ENCODE measurements at regions not wholly inside any gene's neighbourhood (a gene's known extent, or its start where the extent isn't known, plus 50 kb on each side); places are given as distances from the start of the nearest gene placed in this dataset.
"Not testable (repeated sequence)": the region's sequence is repeated elsewhere in the genome, so short reads cannot be mapped to it uniquely, and the experiment has no call there.

DNA sequence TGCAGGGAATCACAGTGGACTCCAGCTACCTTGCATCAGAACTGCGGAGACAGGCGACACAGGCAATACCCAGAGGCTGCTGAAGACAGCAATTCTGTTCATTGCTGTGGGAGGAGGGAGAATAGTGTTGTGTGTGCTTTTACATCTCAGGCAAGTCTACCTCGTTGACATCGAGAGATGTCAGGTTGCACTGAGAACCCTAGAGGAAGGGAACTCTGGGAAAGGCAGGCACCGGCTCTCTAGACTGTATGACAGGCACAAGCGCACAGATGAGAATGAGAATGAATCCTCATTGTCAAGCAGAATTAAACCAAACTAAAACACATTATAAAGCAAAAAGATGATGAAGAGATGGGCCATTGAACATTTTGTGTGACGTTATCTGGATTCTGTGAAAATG is 155.7 kb upstream of the FAM240B start:
- DNase-seq; H3K4me1 ChIP-seq (ENCODE audit: control insufficient read depth in 1 of 2, extremely low read depth in 1 of 2, insufficient read depth in 2 of 2, low read length in 2 of 2); ATAC-seq (replicated peaks in 1 of 4); H3K4me3 ChIP-seq (ENCODE audit: control insufficient read depth in 1 of 2, extremely low read depth in 1 of 2, low read length in 1 of 2); H3K4me3 Mint-ChIP-seq; H3K9me3 Mint-ChIP-seq; H3K36me3 ChIP-seq (ENCODE audit: control insufficient read depth in 2 of 2, extremely low read depth in 1 of 2, insufficient read depth in 1 of 2, low read length in 1 of 2); H3K27ac ChIP-seq (ENCODE audit: low read length); H3K9me3 ChIP-seq; H3K27ac Mint-ChIP-seq; H3K36me3 Mint-ChIP-seq; H3K4me1 Mint-ChIP-seq; H3K27me3 Mint-ChIP-seq; POLR2A ChIA-PET; CTCF ChIA-PET; H3K27me3 ChIP-seq (replicated peaks in 1 of 2; ENCODE audit: control insufficient read depth in 2 of 2, extremely low read depth in 1 of 2, insufficient read depth in 2 of 2, low read length in 1 of 2): not testable (repeated sequence)
- no CpG with 5 or more reads among the region's 7 CpGs for WGBS (ENCODE audit: insufficient coverage)

DNA sequence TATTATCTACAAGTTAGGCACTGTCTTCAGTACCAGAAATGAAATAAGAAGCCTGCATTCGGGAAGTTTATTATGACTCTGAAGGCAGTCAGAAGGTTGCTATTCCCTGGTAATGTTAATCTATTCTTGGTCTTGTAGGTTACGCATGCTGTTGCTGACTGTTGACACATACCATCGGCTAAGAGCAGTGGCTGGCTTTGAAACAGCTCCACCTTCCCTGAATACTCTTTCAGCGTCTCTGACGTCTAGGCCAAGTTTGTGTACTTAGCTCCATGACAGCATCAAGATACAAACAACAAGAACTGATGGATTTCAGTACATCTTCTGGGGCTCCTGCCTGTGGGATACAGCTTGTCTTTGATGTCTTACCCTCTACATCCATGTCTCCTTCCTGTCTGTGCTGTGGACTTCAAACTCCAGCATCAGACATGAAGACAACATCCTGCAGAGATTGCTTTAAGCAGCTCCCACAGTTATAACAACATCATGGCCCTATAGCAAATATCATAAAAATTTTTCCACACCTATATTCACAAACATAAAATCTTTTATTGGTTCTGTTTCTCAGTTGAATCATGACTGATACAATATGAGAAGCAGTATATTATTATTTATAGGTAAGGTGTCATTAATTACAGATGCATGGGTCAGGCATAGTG is 151.5 kb upstream of the FAM240B start:
- H3K27me3 Mint-ChIP-seq; H3K27me3 ChIP-seq (replicated peaks in 1 of 2; ENCODE audit: control insufficient read depth in 2 of 2, extremely low read depth in 1 of 2, insufficient read depth in 2 of 2, low read length in 1 of 2); H3K4me1 Mint-ChIP-seq; H3K4me3 ChIP-seq (ENCODE audit: control insufficient read depth in 1 of 2, extremely low read depth in 1 of 2, low read length in 1 of 2); H3K9me3 ChIP-seq; H3K27ac ChIP-seq (ENCODE audit: low read length); H3K4me1 ChIP-seq (ENCODE audit: control insufficient read depth in 1 of 2, extremely low read depth in 1 of 2, insufficient read depth in 2 of 2, low read length in 2 of 2); H3K4me3 Mint-ChIP-seq; H3K36me3 Mint-ChIP-seq; H3K36me3 ChIP-seq (ENCODE audit: control insufficient read depth in 2 of 2, extremely low read depth in 1 of 2, insufficient read depth in 1 of 2, low read length in 1 of 2); DNase-seq; H3K9me3 Mint-ChIP-seq; H3K27ac Mint-ChIP-seq; CTCF ChIA-PET; POLR2A ChIA-PET; ATAC-seq (replicated peaks in 1 of 4): not testable (repeated sequence)
- no CpG with 5 or more reads among the region's 5 CpGs for WGBS (ENCODE audit: insufficient coverage)

DNA sequence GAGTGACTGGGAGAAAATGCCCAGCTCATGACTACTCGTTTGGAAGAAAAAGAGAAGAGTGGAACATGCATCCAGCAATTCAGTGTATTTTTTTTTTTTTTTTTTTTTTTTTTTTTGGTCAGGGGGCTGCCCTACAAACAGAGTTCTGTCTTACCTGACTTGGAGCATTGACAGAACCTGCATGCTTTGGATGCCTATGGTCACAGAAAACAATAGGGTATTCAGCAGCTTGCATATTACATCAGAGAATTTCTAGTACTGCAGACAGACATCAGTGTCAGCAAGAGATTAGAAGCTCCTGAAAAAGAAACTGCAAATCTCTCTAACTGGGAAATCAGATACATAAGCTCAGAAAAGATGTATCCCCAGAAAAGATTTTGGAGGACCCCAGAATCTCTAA is 139.9 kb upstream of the FAM240B start:
- CTCF ChIA-PET; DNase-seq; POLR2A ChIA-PET; H3K36me3 Mint-ChIP-seq; ATAC-seq (replicated peaks in 1 of 4); H3K9me3 ChIP-seq; H3K4me1 ChIP-seq (ENCODE audit: control insufficient read depth in 1 of 2, extremely low read depth in 1 of 2, insufficient read depth in 2 of 2, low read length in 2 of 2); H3K27ac Mint-ChIP-seq; H3K27ac ChIP-seq (ENCODE audit: low read length); H3K27me3 ChIP-seq (replicated peaks in 1 of 2; ENCODE audit: control insufficient read depth in 2 of 2, extremely low read depth in 1 of 2, insufficient read depth in 2 of 2, low read length in 1 of 2); H3K36me3 ChIP-seq (ENCODE audit: control insufficient read depth in 2 of 2, extremely low read depth in 1 of 2, insufficient read depth in 1 of 2, low read length in 1 of 2); H3K27me3 Mint-ChIP-seq; H3K4me3 Mint-ChIP-seq; H3K4me1 Mint-ChIP-seq; H3K9me3 Mint-ChIP-seq; H3K4me3 ChIP-seq (ENCODE audit: control insufficient read depth in 1 of 2, extremely low read depth in 1 of 2, low read length in 1 of 2): not testable (repeated sequence)
- WGBS (ENCODE audit: insufficient coverage), result no CpG with 5 or more reads among the region's 1 CpG

DNA sequence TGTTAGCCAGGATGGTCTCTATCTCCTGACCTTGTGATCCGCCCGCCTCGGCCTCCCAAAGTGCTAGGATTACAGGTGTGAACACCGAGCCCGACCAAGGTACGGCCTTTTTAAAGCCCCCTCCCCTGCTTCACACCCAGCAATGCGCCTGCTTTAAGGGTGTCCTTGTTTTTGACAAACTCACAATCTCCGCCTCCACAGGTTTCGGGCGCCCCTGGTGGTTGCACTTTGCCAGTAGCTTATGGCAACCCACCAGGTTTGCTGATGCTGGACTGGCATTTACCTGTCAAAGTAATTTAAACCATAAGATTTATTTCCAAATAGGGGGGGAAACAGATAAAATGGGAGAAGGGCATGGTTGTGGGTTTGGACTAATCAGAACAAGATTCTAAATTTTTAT is 129.0 kb upstream of the FAM240B start:
- H3K36me3 Mint-ChIP-seq; POLR2A ChIA-PET; H3K27me3 ChIP-seq (replicated peaks in 1 of 2; ENCODE audit: control insufficient read depth in 2 of 2, extremely low read depth in 1 of 2, insufficient read depth in 2 of 2, low read length in 1 of 2); H3K27me3 Mint-ChIP-seq; H3K27ac Mint-ChIP-seq; H3K4me3 ChIP-seq (ENCODE audit: control insufficient read depth in 1 of 2, extremely low read depth in 1 of 2, low read length in 1 of 2); ATAC-seq (replicated peaks in 1 of 4); H3K9me3 ChIP-seq; DNase-seq; H3K4me1 ChIP-seq (ENCODE audit: control insufficient read depth in 1 of 2, extremely low read depth in 1 of 2, insufficient read depth in 2 of 2, low read length in 2 of 2); H3K4me3 Mint-ChIP-seq; CTCF ChIA-PET; H3K9me3 Mint-ChIP-seq; H3K36me3 ChIP-seq (ENCODE audit: control insufficient read depth in 2 of 2, extremely low read depth in 1 of 2, insufficient read depth in 1 of 2, low read length in 1 of 2); H3K4me1 Mint-ChIP-seq; H3K27ac ChIP-seq (ENCODE audit: low read length): not testable (repeated sequence)
- no CpG with 5 or more reads among the region's 10 CpGs for WGBS (ENCODE audit: insufficient coverage)

DNA sequence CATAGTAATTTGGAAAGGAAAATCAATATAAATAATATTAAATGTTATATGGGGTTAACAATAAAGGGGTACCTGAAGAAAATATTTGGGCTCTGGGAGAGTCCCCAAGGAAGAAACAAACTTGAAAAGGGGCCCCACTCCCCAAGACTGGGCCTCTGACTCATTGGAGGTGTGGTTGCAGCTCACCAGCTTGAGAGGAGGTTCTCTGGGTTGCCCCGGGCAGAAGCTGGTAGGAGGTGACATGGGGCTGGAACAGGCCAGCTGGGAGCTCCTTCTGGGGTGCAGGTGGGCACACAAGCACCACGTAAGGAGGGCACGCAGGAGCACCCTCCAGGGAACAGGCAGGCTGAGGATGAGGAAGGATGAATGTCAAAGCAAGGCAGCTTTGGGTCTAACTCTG is 120.3 kb upstream of the FAM240B start:
- H3K4me3 ChIP-seq (ENCODE audit: control insufficient read depth in 1 of 2, extremely low read depth in 1 of 2, low read length in 1 of 2); H3K4me3 Mint-ChIP-seq; H3K36me3 ChIP-seq (ENCODE audit: control insufficient read depth in 2 of 2, extremely low read depth in 1 of 2, insufficient read depth in 1 of 2, low read length in 1 of 2); H3K4me1 Mint-ChIP-seq; H3K27ac Mint-ChIP-seq; H3K9me3 ChIP-seq; DNase-seq; H3K36me3 Mint-ChIP-seq; H3K9me3 Mint-ChIP-seq; POLR2A ChIA-PET; H3K27me3 Mint-ChIP-seq; H3K27me3 ChIP-seq (replicated peaks in 1 of 2; ENCODE audit: control insufficient read depth in 2 of 2, extremely low read depth in 1 of 2, insufficient read depth in 2 of 2, low read length in 1 of 2); H3K27ac ChIP-seq (ENCODE audit: low read length); CTCF ChIA-PET; ATAC-seq (replicated peaks in 1 of 4); H3K4me1 ChIP-seq (ENCODE audit: control insufficient read depth in 1 of 2, extremely low read depth in 1 of 2, insufficient read depth in 2 of 2, low read length in 2 of 2): not testable (repeated sequence)
- no CpG with 5 or more reads among the region's 3 CpGs for WGBS (ENCODE audit: insufficient coverage)

DNA sequence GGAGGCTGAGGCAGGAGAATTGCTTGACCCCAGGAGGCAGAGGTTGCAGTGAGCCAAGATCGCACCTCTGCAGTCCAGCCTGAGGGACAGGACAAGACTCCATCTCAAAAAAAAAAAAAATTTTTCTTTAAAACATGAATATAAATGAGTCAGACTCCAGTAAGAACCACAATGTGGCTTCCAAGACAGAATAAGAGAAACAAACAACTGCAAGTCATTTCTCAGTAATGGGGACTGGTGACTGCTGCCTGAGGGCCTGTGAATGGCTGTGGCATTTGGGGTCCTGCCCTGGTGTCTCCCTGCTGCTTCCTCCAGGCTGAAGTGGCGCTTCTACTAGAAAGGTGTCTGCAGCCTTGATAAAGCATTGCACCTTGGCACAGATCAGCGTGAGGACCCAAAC is 113.8 kb upstream of the FAM240B start:
- H3K36me3 ChIP-seq (ENCODE audit: control insufficient read depth in 2 of 2, extremely low read depth in 1 of 2, insufficient read depth in 1 of 2, low read length in 1 of 2); DNase-seq; H3K4me3 Mint-ChIP-seq; POLR2A ChIA-PET; H3K36me3 Mint-ChIP-seq; H3K27me3 Mint-ChIP-seq; H3K4me1 Mint-ChIP-seq; H3K9me3 Mint-ChIP-seq; ATAC-seq (replicated peaks in 1 of 4); H3K27me3 ChIP-seq (replicated peaks in 1 of 2; ENCODE audit: control insufficient read depth in 2 of 2, extremely low read depth in 1 of 2, insufficient read depth in 2 of 2, low read length in 1 of 2); H3K27ac Mint-ChIP-seq; H3K4me1 ChIP-seq (ENCODE audit: control insufficient read depth in 1 of 2, extremely low read depth in 1 of 2, insufficient read depth in 2 of 2, low read length in 2 of 2); H3K27ac ChIP-seq (ENCODE audit: low read length); H3K4me3 ChIP-seq (ENCODE audit: control insufficient read depth in 1 of 2, extremely low read depth in 1 of 2, low read length in 1 of 2); CTCF ChIA-PET; H3K9me3 ChIP-seq: not testable (repeated sequence)
- no CpG with 5 or more reads among the region's 3 CpGs for WGBS (ENCODE audit: insufficient coverage)

DNA sequence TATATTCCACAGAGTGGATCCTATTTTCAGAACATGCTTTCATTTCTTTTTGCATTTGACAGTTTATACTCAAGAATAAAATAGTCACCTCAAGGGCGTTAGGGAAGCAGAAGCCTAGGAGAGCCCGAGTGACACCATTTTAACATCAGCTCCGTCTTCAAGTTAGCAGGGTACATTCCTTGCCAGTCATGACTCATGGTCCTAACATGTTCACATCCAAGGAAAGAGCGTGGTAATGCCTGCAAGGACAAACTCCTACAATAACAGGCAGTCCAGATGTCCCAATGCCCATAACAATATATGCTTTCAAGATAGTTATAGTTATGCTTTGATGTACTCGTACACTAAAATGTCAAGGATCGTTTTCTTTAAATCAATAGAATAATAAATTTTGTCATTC is 93.9 kb upstream of the FAM240B start:
- H3K4me1 Mint-ChIP-seq; DNase-seq; H3K4me3 ChIP-seq (ENCODE audit: control insufficient read depth in 1 of 2, extremely low read depth in 1 of 2, low read length in 1 of 2); H3K36me3 ChIP-seq (ENCODE audit: control insufficient read depth in 2 of 2, extremely low read depth in 1 of 2, insufficient read depth in 1 of 2, low read length in 1 of 2); H3K4me3 Mint-ChIP-seq; H3K9me3 ChIP-seq; CTCF ChIA-PET; ATAC-seq (replicated peaks in 1 of 4); H3K36me3 Mint-ChIP-seq; H3K9me3 Mint-ChIP-seq; H3K27ac Mint-ChIP-seq; H3K27me3 Mint-ChIP-seq; H3K4me1 ChIP-seq (ENCODE audit: control insufficient read depth in 1 of 2, extremely low read depth in 1 of 2, insufficient read depth in 2 of 2, low read length in 2 of 2); H3K27ac ChIP-seq (ENCODE audit: low read length); POLR2A ChIA-PET; H3K27me3 ChIP-seq (replicated peaks in 1 of 2; ENCODE audit: control insufficient read depth in 2 of 2, extremely low read depth in 1 of 2, insufficient read depth in 2 of 2, low read length in 1 of 2): not testable (repeated sequence)
- WGBS (ENCODE audit: insufficient coverage), result no CpG with 5 or more reads among the region's 6 CpGs

All from T-cell (primary cell).